ENCODE measurements at regions not wholly inside any gene's neighbourhood (a gene's known extent, or its start where the extent isn't known, plus 50 kb on each side); places are given as distances from the start of the nearest gene placed in this dataset.
"Not testable (repeated sequence)": the region's sequence is repeated elsewhere in the genome, so short reads cannot be mapped to it uniquely, and the experiment has no call there.

GRCh38 chr1:171397851-171398469 lies 84.0 kb downstream of the FMO4 start:
- DNase-seq (ENCODE audit: low read depth in 2 of 2): no peak

- DNase-seq (ENCODE audit: low read depth in 2 of 2): no peak
These were observed 81.9 kb upstream of the PRRC2C start for GRCh38 chr1:171403393-171403792.

DNA sequence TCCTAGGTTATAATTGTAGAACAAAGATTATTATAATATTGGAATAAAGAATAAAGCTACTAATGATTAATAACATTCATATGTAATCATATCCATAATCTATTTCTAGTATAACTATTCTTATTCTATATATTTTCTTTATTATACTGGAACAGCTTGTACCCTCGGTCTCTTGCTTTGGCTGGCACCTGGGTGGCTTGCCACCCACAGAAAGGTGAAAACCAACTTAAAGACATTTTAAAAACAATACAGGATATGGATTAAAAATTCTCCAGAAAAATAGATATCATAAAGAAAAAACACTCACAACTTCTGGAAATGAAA lies 80.0 kb upstream of the PRRC2C start:
- no peak for DNase-seq (ENCODE audit: low read depth in 2 of 2)

DNA sequence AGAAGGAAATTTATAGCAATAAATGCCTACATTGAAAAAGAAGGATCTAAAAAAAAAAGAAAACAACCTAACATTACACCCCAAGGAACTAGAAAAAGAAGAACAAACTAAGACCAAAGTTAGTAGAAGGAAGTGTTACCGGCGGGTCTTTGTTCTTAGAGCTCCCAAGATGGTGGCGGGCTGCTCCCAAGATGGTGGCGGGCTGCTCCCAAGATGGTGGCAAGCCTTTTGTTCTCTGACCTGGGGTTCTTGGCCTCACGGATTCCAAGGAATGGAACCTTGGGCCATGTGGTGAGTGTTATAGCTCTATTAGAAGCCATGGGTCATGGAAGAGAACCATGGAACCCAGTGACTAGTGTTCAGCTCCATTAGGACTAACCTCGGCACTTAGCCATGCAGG lies 71.8 kb upstream of the PRRC2C start:
- DNase-seq (ENCODE audit: low read depth in 2 of 2): not testable (repeated sequence)

DNA sequence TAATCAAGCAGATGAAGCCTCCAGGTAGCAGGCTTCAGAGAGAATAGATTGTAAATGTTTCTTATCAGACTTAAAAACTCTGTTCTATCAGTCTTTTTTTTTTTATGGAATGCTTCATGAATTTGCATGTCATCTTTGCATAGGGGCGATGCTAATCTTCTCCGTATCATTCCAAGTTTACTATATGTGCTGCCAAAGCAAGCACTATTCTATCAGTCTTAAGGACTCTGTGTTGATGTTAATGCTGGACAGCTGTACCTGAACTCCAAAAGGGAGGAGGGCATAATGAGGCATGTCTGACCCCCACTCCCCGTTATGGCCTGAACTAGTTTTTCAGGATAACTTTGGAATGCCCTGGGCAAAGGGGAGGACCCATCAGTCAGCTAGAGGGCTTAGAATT lies 66.8 kb upstream of the PRRC2C start:
- DNase-seq (ENCODE audit: low read depth in 2 of 2): no peak

GRCh38 chr1:171420810-171421209 lies 64.5 kb upstream of the PRRC2C start:
- DNase-seq (ENCODE audit: low read depth in 2 of 2): no peak

- no peak for DNase-seq (ENCODE audit: low read depth in 2 of 2)
These were observed 63.8 kb upstream of the PRRC2C start for GRCh38 chr1:171421413-171422020.

DNA sequence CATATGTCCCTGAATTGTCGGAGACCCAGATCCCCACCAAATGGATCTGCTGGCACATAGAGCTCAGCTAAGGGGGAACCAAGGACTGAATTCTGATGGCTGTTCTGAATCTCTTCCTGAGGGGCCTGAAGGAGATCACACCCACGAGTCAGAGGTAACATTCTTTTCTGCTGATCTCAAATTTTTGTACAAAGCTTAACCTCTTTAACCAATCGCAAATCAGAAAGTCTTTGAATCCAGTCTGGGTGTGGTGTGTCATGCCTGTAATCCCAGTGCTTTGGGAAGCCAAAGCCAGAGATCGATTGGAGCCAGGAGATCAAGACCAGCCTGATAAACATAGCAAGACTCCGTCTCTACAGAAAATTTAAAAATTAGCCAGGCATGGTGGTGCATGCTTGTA lies 62.8 kb upstream of the PRRC2C start:
- no peak for DNase-seq (ENCODE audit: low read depth in 2 of 2)

DNA sequence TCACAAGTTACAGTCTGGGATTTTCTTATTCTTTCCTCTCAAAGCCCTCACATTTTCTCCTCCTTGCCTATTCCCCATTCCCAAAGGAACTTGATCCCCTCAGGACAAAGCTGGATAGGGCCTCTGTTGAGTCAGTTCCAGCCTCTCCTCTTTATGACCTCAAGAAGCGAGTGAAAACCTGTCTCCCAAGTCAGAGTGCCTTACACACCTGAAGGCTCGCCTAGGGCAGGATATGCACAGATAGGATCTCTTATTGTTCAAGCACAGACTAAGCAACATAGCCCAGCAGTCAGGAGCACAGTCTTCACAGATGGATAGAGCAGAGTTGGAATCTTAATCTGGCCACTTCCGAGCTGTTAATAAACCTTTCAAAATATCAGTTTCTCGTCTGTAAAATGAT lies 60.8 kb upstream of the PRRC2C start:
- no peak for DNase-seq (ENCODE audit: low read depth in 2 of 2)

DNA sequence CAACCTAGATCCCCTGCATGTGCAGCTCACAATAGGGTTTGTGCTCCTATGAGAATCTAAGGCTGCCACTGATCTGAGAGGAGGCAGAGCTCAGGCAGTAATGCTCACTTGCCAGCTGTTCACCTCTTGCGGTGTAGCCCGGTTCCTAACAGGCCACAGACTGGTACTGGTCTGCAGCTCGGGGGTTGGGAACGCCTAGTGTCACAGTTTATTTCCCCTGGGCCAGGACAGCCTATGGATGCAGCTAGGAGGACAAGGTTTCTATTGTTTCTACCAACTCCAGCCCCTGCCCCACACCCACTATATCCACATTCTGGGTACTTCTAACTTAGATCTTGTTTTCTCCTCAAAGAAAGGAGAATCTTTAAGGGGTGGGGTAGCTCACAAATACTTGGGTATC lies 58.7 kb upstream of the PRRC2C start:
- no peak for DNase-seq (ENCODE audit: low read depth in 2 of 2)

DNA sequence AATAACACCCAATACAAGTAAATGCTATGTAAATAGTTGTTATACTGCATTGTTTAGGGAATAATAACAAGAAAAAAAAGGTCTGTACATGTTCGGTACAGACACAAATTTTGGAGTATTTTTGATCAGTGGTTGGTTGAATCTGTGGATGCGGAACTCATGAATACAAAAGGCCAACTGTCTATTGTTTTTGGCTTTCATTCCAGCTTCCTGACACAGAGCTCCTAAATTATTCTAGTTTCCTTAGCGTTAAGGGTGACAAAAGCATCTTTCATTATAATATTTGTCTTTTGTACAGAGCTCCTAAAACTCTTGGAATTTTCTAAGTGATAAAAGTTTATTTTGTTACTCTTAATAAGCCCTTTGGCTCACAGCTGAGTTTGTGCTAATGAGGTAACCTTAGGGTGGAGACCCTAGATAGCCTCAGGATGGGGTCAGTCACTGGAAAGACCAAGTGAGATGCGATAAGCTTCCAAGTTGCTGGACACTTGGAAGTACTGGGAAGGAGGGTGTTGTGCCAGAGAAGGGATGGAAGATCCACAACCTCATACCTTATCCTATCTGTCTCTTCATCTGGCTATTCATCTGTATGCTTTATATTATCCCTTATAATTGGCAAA lies 57.4 kb upstream of the PRRC2C start:
- DNase-seq (ENCODE audit: low read depth in 2 of 2): no peak

- no peak for DNase-seq (ENCODE audit: low read depth in 2 of 2)
These were observed 56.2 kb upstream of the PRRC2C start for GRCh38 chr1:171429137-171429536.

DNA sequence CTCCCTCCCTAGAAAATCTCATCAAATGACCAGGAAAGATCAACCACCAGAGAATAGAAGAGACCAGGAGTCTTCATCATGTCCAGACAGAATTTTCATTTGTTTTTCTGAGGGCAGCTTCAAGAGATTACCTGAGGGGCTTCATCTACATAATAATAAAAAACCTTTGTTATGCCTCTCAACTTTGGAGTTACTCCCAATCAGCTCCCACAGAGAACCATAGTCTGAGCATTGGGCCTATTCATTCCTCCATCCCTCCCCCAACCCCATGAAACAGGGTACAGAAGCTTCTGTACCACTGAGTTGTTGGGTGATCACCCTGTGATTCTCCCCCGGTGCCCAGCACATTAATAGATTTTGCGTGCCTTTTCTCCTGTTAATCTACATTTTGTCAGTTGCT lies 53.3 kb upstream of the PRRC2C start:
- no peak for DNase-seq (ENCODE audit: low read depth in 2 of 2)

DNA sequence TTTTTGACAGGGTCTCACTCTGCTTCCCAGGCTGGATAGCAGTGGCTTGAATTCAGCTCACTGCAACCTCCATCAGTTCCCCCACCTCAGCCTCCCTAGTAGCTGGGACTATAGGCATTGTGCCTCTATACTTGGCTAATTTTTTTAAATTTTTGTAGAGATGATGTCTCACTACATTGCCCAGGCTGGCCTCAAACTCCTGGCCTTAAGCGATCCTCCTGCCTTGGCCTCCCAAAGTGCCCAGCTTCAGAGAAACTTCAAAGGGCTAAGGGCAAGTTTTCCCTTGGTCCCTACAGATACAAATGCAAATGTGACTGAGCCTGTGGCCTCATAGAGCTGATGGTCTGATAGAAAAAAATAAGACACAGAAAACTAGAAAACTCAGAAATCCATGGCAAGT lies 52.9 kb upstream of the PRRC2C start:
- DNase-seq (ENCODE audit: low read depth in 2 of 2): no peak

GRCh38 chr1:171433451-171433850 lies 51.9 kb upstream of the PRRC2C start:
- DNase-seq (ENCODE audit: low read depth in 2 of 2): no peak

GRCh38 chr1:171434717-171435346 lies 50.5 kb upstream of the PRRC2C start:
- peak in 1 of 2 experiments; percentile 4 for DNase-seq (ENCODE audit: low read depth in 2 of 2)

Data from stimulated activated CD4-positive, alpha-beta T cell treated with anti-CD3 and anti-CD28 coated beads, Interleukin-12 subunit alpha, Interleukin-12 subunit beta, amount 100 ng/mL, for 24 hours (primary cell).